PFSK-1 (cell line): ENCODE measurements at regions not wholly inside any gene's neighbourhood (a gene's known extent, or its start where the extent isn't known, plus 50 kb on each side); places are given as distances from the start of the nearest gene placed in this dataset.

Experiments used
- FOXP2 ChIP-seq: optimal IDR thresholded peaks from 2 replicates; pipeline ENCODE3; 2011; ENCODE audit warnings: borderline replicate concordance, control low read depth, inconsistent platforms; ENCODE audit not compliant: insufficient read depth; ENCODE audit errors: extremely low read length, extremely low read depth
- POLR2AphosphoS5 ChIP-seq: IDR thresholded peaks from 2 replicates; pipeline ENCODE4 v1.6.1; 2012; ENCODE audit warnings: low read depth, mild to moderate bottlenecking, control low read depth, low read length, moderate library complexity
- SIN3A ChIP-seq: IDR thresholded peaks from 2 replicates; pipeline ENCODE4 v1.6.1; 2012; ENCODE audit warnings: mild to moderate bottlenecking, low read length, moderate library complexity, borderline replicate concordance; ENCODE audit not compliant: insufficient read depth
- TAF1 ChIP-seq: IDR thresholded peaks from 2 replicates; pipeline ENCODE4 v1.6.1; 2012; ENCODE audit warnings: low read length, control low read depth, borderline replicate concordance; ENCODE audit not compliant: insufficient read depth
- TF ChIP-seq, protein P1 (sequence below), 2 experiments: IDR thresholded peaks; 2 replicates each; pipeline versions ENCODE4 v1.6.1 to v1.8.0; 2011 to 2012; ENCODE audit warnings: low read depth in 2 of 2, low read length in 2 of 2, control low read depth in 1 of 2, inconsistent platforms in 1 of 2, mild to moderate bottlenecking in 1 of 2, moderate library complexity in 1 of 2; ENCODE audit not compliant: insufficient read depth in 1 of 2

DNA sequence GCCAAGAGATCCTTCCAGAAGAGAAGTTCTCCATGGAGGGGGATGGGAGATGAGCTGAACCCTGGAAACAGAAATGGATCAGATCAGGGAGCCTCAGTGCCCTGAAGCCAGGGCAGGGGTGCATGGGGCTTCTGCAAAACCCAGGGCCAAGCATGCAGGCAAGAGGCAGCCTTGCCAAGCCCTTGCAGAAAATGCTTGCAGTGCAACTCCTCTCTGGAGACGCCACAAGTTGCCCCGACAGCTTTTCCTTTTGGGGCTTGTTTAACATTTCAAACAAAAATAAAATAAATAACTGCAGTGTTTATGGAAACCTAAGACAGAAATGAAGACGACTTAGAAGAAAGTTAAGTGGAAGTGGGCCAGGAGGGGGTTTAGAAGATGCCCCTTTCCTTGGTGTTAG is 177.5 kb upstream of the TNP1 start:
- TF ChIP-seq SIN3A (no peak), TAF1 (no peak), FOXP2 (no peak), POLR2AphosphoS5 (no peak)
- TF ChIP-seq, protein P1, sequence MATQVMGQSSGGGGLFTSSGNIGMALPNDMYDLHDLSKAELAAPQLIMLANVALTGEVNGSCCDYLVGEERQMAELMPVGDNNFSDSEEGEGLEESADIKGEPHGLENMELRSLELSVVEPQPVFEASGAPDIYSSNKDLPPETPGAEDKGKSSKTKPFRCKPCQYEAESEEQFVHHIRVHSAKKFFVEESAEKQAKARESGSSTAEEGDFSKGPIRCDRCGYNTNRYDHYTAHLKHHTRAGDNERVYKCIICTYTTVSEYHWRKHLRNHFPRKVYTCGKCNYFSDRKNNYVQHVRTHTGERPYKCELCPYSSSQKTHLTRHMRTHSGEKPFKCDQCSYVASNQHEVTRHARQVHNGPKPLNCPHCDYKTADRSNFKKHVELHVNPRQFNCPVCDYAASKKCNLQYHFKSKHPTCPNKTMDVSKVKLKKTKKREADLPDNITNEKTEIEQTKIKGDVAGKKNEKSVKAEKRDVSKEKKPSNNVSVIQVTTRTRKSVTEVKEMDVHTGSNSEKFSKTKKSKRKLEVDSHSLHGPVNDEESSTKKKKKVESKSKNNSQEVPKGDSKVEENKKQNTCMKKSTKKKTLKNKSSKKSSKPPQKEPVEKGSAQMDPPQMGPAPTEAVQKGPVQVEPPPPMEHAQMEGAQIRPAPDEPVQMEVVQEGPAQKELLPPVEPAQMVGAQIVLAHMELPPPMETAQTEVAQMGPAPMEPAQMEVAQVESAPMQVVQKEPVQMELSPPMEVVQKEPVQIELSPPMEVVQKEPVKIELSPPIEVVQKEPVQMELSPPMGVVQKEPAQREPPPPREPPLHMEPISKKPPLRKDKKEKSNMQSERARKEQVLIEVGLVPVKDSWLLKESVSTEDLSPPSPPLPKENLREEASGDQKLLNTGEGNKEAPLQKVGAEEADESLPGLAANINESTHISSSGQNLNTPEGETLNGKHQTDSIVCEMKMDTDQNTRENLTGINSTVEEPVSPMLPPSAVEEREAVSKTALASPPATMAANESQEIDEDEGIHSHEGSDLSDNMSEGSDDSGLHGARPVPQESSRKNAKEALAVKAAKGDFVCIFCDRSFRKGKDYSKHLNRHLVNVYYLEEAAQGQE (IDR thresholded peaks at IDR 0.05; ENCODE audit: insufficient read depth in 1 of 2, low read depth in 2 of 2, low read length in 2 of 2) = no peak

DNA sequence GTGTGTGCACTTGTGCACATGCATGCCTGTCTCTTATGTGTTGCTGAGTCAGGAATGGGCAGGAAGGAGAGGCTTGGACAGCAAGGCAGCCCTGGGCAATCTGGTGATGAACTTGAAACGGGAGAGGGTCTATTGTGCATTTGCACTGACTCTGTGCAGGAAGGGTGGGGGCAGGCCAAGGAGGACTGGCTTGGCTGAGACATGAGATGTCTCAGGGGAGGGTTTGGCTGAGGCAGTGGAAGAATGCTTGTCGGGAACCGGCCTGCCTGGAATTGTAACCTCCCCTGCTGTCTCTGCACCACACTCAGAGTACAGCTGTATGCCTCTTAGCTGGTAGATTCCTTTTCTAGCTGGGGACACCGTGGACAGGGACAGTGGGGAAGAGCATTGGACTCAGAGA is 176.1 kb upstream of the TNP1 start:
- TF ChIP-seq TAF1 = no peak
- TF ChIP-seq, protein P1 (IDR thresholded peaks at IDR 0.05; ENCODE audit: insufficient read depth in 1 of 2, low read depth in 2 of 2, low read length in 2 of 2) = no peak
- TF ChIP-seq FOXP2 = no peak
- no peak for TF ChIP-seq SIN3A
- TF ChIP-seq POLR2AphosphoS5 = no peak

DNA sequence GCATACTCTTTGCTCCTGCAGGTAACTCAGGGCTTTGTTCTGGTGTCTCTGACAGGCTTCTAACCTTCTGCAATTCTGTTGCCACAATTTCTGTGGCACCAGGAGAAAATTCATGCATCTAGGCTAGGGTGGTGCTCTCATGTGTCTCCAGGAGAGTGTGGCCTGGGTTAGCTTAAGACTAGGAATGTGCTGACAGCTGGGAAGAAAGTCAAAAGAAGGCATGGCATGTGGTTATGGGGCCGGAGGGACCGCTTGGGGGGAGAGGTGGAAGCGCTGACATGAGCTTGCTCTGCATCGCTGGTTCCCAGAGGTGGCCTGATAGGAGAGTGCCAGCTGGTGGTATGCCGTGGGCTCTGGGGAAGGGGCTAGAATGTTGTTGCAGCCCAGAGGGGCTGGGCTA is 173.3 kb upstream of the TNP1 start:
- no peak for TF ChIP-seq FOXP2
- no peak for TF ChIP-seq TAF1
- TF ChIP-seq, protein P1 (IDR thresholded peaks at IDR 0.05; ENCODE audit: insufficient read depth in 1 of 2, low read depth in 2 of 2, low read length in 2 of 2) = no peak
- TF ChIP-seq POLR2AphosphoS5 = no peak
- TF ChIP-seq SIN3A = no peak

DNA sequence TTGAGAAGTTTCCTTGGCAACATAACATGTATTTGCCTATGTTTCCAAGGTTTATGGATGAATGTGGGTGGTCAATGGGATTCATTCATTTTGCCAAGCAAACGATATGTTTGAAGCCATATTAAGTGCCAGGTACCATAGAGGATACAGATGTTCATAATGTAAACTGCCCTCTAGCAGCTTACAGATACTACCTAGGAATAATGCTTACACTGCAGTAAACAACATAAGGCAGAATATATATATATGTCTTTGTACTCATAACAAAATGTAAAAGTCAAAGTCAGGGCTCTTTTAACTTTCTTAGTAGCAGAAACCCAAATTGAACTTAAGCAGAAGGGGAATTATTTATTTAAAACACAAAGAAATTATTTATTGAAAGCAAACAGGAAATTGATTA is 171.6 kb upstream of the TNP1 start:
- TF ChIP-seq POLR2AphosphoS5 (no peak), TAF1 (no peak), SIN3A (no peak), FOXP2 (no peak)
- TF ChIP-seq, protein P1 (IDR thresholded peaks at IDR 0.05; ENCODE audit: insufficient read depth in 1 of 2, low read depth in 2 of 2, low read length in 2 of 2) = no peak

DNA sequence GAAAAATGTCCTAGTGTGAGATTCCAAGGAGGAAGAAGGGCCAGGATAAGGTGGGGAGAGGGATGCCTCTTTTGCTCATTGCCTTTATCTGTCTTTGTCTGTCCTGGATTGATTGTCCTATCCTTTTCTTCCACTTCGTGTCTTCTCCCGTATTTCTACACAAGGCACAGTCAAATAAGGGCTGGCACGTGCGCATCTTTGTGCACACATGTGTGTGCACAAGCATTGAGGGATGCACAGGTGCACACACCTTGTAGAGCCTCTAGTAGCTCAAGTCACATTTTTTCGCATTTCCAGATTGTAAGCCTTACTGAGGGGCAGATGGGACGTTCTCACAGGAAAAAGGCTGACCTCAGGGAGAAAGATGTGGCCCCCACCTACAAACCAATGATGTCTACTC is 170.2 kb upstream of the TNP1 start:
- TF ChIP-seq FOXP2 (no peak), POLR2AphosphoS5 (no peak), TAF1 (no peak), SIN3A (no peak)
- TF ChIP-seq, protein P1 (IDR thresholded peaks at IDR 0.05; ENCODE audit: insufficient read depth in 1 of 2, low read depth in 2 of 2, low read length in 2 of 2) = no peak
